ENCODE measurements at regions not wholly inside any gene's neighbourhood (a gene's known extent, or its start where the extent isn't known, plus 50 kb on each side); places are given as distances from the start of the nearest gene placed in this dataset.
"Not testable (repeated sequence)": the region's sequence is repeated elsewhere in the genome, so short reads cannot be mapped to it uniquely, and the experiment has no call there.

DNA sequence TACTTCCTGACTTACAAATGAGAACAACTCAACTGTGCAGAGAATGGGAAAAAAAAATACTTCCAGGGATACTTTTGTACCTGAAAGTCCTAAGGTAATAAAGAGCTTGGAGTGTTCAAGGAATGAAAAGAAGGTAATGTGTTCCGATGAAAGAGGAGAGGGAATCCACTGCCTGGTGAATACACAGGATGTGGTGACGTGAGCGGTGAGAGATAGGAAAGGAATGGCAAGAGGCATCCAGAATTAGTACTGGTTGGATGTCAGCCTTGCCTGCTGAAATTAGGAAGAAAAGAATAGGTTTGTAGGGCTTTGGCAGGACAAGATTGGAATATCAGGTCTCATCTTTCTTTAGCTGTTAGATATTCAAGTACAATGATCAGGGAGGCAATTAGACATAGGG lies 347.7 kb downstream of the POM121L12 start:
- H3K9ac ChIP-seq (ENCODE audit: low read depth in 2 of 2, low read length in 2 of 2): no peak overlapping the region
- no peaks in the 10 kb centered on the region for H3K4me1 ChIP-seq
- H3K27me3 ChIP-seq: no peaks in the 10 kb centered on the region
- TF ChIP-seq, protein P1, sequence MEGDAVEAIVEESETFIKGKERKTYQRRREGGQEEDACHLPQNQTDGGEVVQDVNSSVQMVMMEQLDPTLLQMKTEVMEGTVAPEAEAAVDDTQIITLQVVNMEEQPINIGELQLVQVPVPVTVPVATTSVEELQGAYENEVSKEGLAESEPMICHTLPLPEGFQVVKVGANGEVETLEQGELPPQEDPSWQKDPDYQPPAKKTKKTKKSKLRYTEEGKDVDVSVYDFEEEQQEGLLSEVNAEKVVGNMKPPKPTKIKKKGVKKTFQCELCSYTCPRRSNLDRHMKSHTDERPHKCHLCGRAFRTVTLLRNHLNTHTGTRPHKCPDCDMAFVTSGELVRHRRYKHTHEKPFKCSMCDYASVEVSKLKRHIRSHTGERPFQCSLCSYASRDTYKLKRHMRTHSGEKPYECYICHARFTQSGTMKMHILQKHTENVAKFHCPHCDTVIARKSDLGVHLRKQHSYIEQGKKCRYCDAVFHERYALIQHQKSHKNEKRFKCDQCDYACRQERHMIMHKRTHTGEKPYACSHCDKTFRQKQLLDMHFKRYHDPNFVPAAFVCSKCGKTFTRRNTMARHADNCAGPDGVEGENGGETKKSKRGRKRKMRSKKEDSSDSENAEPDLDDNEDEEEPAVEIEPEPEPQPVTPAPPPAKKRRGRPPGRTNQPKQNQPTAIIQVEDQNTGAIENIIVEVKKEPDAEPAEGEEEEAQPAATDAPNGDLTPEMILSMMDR (IDR thresholded peaks at IDR 0.05): no peak
- intact Hi-C loops (cut with DNase I): no loop called here
- H3K9me3 ChIP-seq: no peaks in the 10 kb centered on the region
- no peak overlapping the region for H3K4me3 ChIP-seq
- H3K27ac ChIP-seq: no peak overlapping the region
- no peak for DNase-seq
- no peaks in the 10 kb centered on the region for H3K36me3 ChIP-seq

DNA sequence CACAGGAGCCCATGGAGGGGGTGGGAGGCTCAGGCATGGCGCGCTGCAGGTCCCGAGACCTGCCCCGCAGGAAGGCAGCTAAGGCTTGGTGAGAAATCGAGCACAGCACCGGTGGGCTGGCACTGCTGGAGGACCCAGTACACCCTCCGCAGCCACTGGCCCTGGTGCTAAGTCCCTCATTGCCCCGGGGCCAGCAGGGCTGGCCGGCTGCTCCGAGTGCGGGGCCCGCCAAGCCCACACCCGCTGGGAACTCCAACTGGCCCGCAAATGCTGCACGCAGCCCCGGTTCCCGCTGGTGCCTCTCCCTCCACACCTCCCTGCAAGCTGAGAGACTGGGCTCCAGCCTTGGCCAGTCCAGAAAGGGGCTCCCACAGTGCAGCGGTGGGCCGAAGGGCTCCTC lies 349.8 kb downstream of the POM121L12 start:
- H3K27me3 ChIP-seq; H3K9ac ChIP-seq (ENCODE audit: low read depth in 2 of 2, low read length in 2 of 2); H3K4me1 ChIP-seq; H3K9me3 ChIP-seq; intact Hi-C loops (cut with DNase I); H3K4me3 ChIP-seq; H3K27ac ChIP-seq; H3K36me3 ChIP-seq; DNase-seq: not testable (repeated sequence)

DNA sequence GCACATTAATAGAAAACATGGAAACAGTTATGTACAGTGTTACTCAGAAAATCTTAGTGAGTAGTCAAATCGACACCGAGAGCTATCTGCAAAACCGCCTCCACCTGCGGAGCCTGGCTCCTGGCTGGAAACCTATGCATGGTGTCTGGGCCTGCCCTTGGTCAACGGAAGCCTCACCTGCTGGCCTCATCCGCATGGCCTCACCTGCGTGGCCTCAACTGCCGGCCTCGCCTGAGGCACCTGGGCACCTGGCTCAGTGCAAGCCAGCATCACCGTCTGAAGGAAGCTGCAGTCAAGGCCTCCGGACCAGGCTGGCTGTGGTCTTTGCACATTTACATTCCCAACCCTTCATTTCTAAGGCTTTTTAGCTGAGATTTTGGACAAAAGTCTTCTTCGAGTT lies 352.1 kb downstream of the POM121L12 start:
- H3K27ac ChIP-seq: no peak overlapping the region
- DNase-seq: no peak
- intact Hi-C loops (cut with DNase I): no loop called here
- H3K4me3 ChIP-seq: no peak overlapping the region
- TF ChIP-seq, protein P1 (IDR thresholded peaks at IDR 0.05): no peak
- H3K27me3 ChIP-seq: no peaks in the 10 kb centered on the region
- H3K36me3 ChIP-seq: no peaks in the 10 kb centered on the region
- no peaks in the 10 kb centered on the region for H3K4me1 ChIP-seq
- H3K9ac ChIP-seq (ENCODE audit: low read depth in 2 of 2, low read length in 2 of 2): no peak overlapping the region
- no peaks in the 10 kb centered on the region for H3K9me3 ChIP-seq

DNA sequence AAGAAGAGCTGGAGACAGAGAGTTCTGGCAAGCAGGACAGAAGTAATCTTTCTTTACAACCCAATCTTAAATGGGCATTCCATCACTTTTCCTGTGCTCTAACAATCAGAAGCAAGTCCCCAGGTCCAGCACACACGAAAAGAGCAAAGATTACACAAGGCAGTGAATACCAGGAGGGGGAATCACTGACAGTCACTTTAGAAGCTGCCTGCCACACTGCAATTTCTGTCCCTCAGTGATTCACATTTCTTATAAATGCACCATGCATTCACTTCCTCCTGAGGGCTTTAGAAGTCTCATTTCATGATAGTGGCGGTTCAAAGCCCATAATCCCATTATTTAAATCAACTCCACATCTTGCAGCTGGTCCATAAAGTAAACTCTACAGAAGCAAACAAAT lies 362.5 kb downstream of the POM121L12 start:
- H3K27me3 ChIP-seq: no peaks in the 10 kb centered on the region
- H3K27ac ChIP-seq: no peak overlapping the region
- TF ChIP-seq, protein P1 (IDR thresholded peaks at IDR 0.05): no peak
- no peak overlapping the region for H3K4me3 ChIP-seq
- intact Hi-C loops (cut with DNase I): no loop called here
- H3K36me3 ChIP-seq: no peaks in the 10 kb centered on the region
- no peak overlapping the region for H3K9ac ChIP-seq (ENCODE audit: low read depth in 2 of 2, low read length in 2 of 2)
- H3K9me3 ChIP-seq: no peaks in the 10 kb centered on the region
- no peak for DNase-seq
- no peaks in the 10 kb centered on the region for H3K4me1 ChIP-seq

DNA sequence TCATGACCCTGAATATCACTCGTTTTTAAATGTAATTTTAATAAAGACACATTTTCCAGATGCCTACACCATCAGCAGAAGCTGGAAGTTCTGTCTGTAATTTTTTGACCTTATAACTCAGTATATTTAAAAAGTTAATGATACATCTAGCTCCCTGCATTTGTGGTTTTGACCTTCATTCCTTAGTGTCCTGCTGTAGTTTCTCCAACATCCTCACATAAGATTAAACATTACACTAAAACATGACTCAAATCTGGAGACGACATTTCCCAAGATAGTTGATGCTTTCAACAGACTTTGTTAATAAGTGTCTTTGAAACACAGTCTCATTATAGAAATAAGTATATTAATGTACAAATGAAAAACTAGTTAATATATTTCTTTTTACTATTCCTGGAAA lies 363.1 kb downstream of the POM121L12 start:
- Histone ChIP-seq H3K36me3 (no peaks in the 10 kb centered on the region), H3K4me3 (no peak overlapping the region), H3K9me3 (no peaks in the 10 kb centered on the region), H3K4me1 (no peaks in the 10 kb centered on the region), H3K27ac (no peak overlapping the region), H3K9ac (ENCODE audit: low read depth in 2 of 2, low read length in 2 of 2) (no peak overlapping the region), H3K27me3 (no peaks in the 10 kb centered on the region)
- intact Hi-C loops (cut with DNase I): no loop called here
- TF ChIP-seq, protein P1 (IDR thresholded peaks at IDR 0.05): no peak
- no peak for DNase-seq

DNA sequence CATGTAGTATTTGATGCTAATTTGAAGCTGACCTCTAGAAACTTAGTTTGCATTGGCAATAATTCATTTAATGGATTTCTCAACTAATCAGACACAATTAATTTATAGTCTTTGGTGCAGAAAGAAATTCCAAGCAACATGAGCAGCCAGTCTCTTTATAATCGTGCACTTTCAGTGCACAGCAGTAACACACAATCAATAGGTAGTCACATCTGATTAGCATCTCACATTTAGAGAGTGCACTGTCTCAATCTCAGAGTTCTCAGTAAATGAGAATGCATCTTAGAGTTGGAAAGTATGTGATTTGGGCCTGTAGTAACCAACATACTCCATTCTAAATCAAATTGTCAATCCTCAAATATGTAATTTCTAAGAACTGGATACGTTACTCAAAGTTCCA lies 377.6 kb downstream of the POM121L12 start:
- H3K27me3 ChIP-seq: no peaks in the 10 kb centered on the region
- H3K9ac ChIP-seq (ENCODE audit: low read depth in 2 of 2, low read length in 2 of 2): no peak overlapping the region
- no peak overlapping the region for H3K27ac ChIP-seq
- H3K36me3 ChIP-seq: no peaks in the 10 kb centered on the region
- TF ChIP-seq, protein P1 (IDR thresholded peaks at IDR 0.05): no peak
- H3K4me1 ChIP-seq: no peaks in the 10 kb centered on the region
- DNase-seq: no peak
- H3K9me3 ChIP-seq: no peaks in the 10 kb centered on the region
- H3K4me3 ChIP-seq: no peak overlapping the region
- intact Hi-C loops (cut with DNase I): no loop called here
